IMR-90 (cell line): ENCODE measurements at regions not wholly inside any gene's neighbourhood (a gene's known extent, or its start where the extent isn't known, plus 50 kb on each side); places are given as distances from the start of the nearest gene placed in this dataset.

Source experiments
- POLR2A ChIP-seq: IDR thresholded peaks from 2 replicates; pipeline ENCODE4 v1.6.1; 2012; ENCODE audit warnings: mild to moderate bottlenecking, low read depth, low read length
- TF ChIP-seq, protein P1 (sequence below): conservative IDR thresholded peaks from 2 replicates; pipeline ENCODE4 v1.5.1; 2012; ENCODE audit warnings: mild to moderate bottlenecking, low read depth, low read length, improper control_type of control experiment

DNA sequence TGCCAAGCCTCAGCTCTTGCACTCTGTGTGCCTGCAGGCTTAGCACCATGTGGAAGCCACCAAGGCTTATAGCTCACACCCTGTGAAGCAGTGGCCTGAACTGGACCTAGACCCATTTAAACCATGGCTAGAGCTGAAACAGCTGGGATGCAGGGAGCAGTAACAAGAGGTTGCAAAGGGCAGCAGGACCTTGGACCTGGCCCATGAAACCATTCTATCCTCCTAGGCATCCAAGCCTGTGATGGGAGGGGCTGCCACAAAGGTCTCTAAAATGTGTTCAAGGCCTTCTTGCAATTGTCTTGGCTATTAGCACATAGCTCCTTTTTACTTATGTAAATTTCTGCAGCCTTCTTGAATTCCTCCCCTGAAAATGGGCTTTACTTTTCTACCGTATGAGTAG is 57.9 kb upstream of the NPAP1 start:
- TF ChIP-seq, protein P1, sequence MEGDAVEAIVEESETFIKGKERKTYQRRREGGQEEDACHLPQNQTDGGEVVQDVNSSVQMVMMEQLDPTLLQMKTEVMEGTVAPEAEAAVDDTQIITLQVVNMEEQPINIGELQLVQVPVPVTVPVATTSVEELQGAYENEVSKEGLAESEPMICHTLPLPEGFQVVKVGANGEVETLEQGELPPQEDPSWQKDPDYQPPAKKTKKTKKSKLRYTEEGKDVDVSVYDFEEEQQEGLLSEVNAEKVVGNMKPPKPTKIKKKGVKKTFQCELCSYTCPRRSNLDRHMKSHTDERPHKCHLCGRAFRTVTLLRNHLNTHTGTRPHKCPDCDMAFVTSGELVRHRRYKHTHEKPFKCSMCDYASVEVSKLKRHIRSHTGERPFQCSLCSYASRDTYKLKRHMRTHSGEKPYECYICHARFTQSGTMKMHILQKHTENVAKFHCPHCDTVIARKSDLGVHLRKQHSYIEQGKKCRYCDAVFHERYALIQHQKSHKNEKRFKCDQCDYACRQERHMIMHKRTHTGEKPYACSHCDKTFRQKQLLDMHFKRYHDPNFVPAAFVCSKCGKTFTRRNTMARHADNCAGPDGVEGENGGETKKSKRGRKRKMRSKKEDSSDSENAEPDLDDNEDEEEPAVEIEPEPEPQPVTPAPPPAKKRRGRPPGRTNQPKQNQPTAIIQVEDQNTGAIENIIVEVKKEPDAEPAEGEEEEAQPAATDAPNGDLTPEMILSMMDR: no peak
- no peak for TF ChIP-seq POLR2A
